Breast epithelium (tissue), 3 donors: ENCODE measurements at regions not wholly inside any gene's neighbourhood (a gene's known extent, or its start where the extent isn't known, plus 50 kb on each side); places are given as distances from the start of the nearest gene placed in this dataset.
"Not testable (repeated sequence)": the region's sequence is repeated elsewhere in the genome, so short reads cannot be mapped to it uniquely, and the experiment has no call there.

ENCODE experiments used
- POLR2A ChIP-seq: fragments of 450-650 bp; IDR thresholded peaks from one replicate; pipeline ENCODE4 v1.6.1; 2016; ENCODE audit warnings: antibody characterized with exemption, mild to moderate bottlenecking, moderate library complexity
- TF ChIP-seq, protein P1 (sequence below), 3 donors: fragments of 450-650 bp; IDR thresholded peaks; one replicate each; pipeline ENCODE4 v1.5.1; 2016 to 2017; ENCODE audit warnings: antibody characterized with exemption in 3 of 3, mild to moderate bottlenecking in 3 of 3, moderate library complexity in 3 of 3

DNA sequence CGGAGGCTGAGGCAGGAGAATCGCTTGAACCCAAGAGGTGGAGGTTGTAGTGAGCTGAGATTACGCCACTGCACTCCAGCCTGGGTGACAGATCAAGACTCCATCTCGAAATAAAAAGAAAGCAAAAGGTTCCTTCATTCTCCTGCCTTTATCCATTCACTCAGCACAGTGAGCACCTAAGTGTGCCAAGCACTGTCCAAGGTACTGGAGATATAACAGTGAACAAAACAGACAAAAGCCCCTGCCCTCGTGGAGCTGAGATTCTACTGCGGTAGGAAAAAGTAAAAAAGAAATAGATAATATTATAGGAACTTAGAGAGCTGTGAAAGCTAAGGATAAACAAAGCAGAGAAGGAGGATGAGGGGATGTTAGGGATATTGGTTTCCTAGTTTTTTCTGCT, 235.5 kb downstream of the NPIPA7 start:
- TF ChIP-seq, protein P1, sequence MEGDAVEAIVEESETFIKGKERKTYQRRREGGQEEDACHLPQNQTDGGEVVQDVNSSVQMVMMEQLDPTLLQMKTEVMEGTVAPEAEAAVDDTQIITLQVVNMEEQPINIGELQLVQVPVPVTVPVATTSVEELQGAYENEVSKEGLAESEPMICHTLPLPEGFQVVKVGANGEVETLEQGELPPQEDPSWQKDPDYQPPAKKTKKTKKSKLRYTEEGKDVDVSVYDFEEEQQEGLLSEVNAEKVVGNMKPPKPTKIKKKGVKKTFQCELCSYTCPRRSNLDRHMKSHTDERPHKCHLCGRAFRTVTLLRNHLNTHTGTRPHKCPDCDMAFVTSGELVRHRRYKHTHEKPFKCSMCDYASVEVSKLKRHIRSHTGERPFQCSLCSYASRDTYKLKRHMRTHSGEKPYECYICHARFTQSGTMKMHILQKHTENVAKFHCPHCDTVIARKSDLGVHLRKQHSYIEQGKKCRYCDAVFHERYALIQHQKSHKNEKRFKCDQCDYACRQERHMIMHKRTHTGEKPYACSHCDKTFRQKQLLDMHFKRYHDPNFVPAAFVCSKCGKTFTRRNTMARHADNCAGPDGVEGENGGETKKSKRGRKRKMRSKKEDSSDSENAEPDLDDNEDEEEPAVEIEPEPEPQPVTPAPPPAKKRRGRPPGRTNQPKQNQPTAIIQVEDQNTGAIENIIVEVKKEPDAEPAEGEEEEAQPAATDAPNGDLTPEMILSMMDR (IDR thresholded peaks at IDR 0.05), result not testable (repeated sequence)
- not testable (repeated sequence) for TF ChIP-seq POLR2A
